Activated CD4-positive, alpha-beta T cell treated with anti-CD3 and anti-CD28 coated beads for 36 hours (primary cell): ENCODE measurements at regions not wholly inside any gene's neighbourhood (a gene's known extent, or its start where the extent isn't known, plus 50 kb on each side); places are given as distances from the start of the nearest gene placed in this dataset.
"Not testable (repeated sequence)": the region's sequence is repeated elsewhere in the genome, so short reads cannot be mapped to it uniquely, and the experiment has no call there.

Experiments used
- ATAC-seq: fragments of 200-7000 bp; cut with Tn5 transposase; one replicate; pipeline ENCODE4 v1.10.0; 2021; ENCODE audit warnings: mild to moderate bottlenecking, moderate library complexity
- CTCF ChIA-PET: fragments of 350-600 bp; sonication (Branson Sonifier 250); formaldehyde crosslinking; loops from one replicate; lab custom pipeline; 2021; ENCODE audit warnings: antibody characterized with exemption; lab: Charles Lee
- POLR2A ChIA-PET: fragments of 350-600 bp; sonication (Branson Sonifier 250); formaldehyde crosslinking; loops from one replicate; lab custom pipeline; 2021; ENCODE audit warnings: antibody characterized with exemption, inconsistent platforms; lab: Charles Lee
- DNase-seq: peaks from one replicate; pipeline ENCODE4 v3.0.0-alpha.2; 2020
- H3K27ac Mint-ChIP-seq: one replicate; pipeline ENCODE4 v1.8.0; 2021; ENCODE audit warnings: mixed read lengths
- H3K27me3 Mint-ChIP-seq: one replicate; pipeline ENCODE4 v1.8.0; 2021; ENCODE audit warnings: mixed read lengths
- H3K36me3 Mint-ChIP-seq: one replicate; pipeline ENCODE4 v1.8.0; 2021; ENCODE audit warnings: low read depth, mixed read lengths
- H3K4me1 Mint-ChIP-seq: one replicate; pipeline ENCODE4 v1.8.0; 2021; ENCODE audit warnings: mixed read lengths
- H3K4me3 Mint-ChIP-seq: one replicate; pipeline ENCODE4 v1.8.0; 2021; ENCODE audit warnings: mild to moderate bottlenecking, moderate library complexity, mixed read lengths
- H3K9me3 Mint-ChIP-seq: one replicate; pipeline ENCODE4 v1.8.0; 2021; ENCODE audit warnings: low read depth, mixed read lengths
- intact Hi-C, 2 experiments: fragments of 100-400 bp; cut with DNase I in 1 of 2; cut with micrococcal nuclease in 1 of 2; formaldehyde crosslinking; loops; one replicate each; pipeline versions ENCODE4 v1.14.2 to v1.15.1; 2022 to 2024; cut with DNase I, micrococcal nuclease

- ChIA-PET POLR2A (no interaction called here), CTCF (interaction anchor here (1.5 kb wide), 1 partner anchor 400 kb away, joined by 3 read pairs; no protein-coding TSS in a partner anchor)
- ATAC-seq (no peak), DNase-seq (no peak)
- H3K27ac Mint-ChIP-seq, result no peak overlapping the region
- intact Hi-C loops, result no loop called here
- no peak overlapping the region for H3K4me3 Mint-ChIP-seq
- peaks cover 9% of the 10 kb centered on the region for H3K36me3 Mint-ChIP-seq
- H3K4me1 Mint-ChIP-seq, result no peaks in the 10 kb centered on the region
- peaks cover 8% of the 10 kb centered on the region for H3K27me3 Mint-ChIP-seq
- H3K9me3 Mint-ChIP-seq, result peaks cover 25% of the 10 kb centered on the region
Measured at GRCh38 chr15:62272290-62272689, 107.2 kb upstream of the C2CD4B start.

DNA sequence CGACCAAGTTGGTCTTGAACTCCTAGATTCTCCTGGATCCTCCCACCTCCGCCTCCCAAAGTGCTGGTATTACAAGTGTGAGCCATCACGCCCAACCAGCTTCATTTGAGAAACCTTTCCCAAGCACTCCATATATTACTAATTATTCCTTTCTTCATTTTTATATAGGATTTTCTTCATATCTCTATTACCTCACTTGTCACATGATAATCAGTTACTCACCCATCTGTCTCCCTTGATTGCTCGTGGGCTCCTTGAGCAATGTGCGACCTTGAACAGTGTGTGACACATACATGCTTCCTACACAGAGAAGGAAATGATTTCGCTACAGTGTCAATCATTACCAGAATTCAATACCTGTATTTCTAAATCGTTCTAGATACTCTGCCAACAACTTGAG, 110.7 kb upstream of the C2CD4B start:
- no peak for ATAC-seq
- peaks cover 21% of the 10 kb centered on the region for H3K27me3 Mint-ChIP-seq
- intact Hi-C loops, result no loop called here
- H3K4me3 Mint-ChIP-seq, result no peak overlapping the region
- H3K27ac Mint-ChIP-seq, result no peak overlapping the region
- peaks cover 2% of the 10 kb centered on the region for H3K9me3 Mint-ChIP-seq
- H3K36me3 Mint-ChIP-seq, result peaks cover 2% of the 10 kb centered on the region
- POLR2A ChIA-PET, result no interaction called here
- DNase-seq, result no peak
- H3K4me1 Mint-ChIP-seq, result no peaks in the 10 kb centered on the region
- CTCF ChIA-PET, result interaction anchor here (0.5 to 1.2 kb wide), 4 partner anchors 22 to 219 kb away, joined by 3 to 4 read pairs (median 3); no protein-coding TSS in a partner anchor

GRCh38 chr15:62277816-62278394, 112.8 kb upstream of the C2CD4B start:
- Mint-ChIP-seq H3K27me3 (peaks cover 24% of the 10 kb centered on the region), H3K4me1 (no peaks in the 10 kb centered on the region), H3K9me3 (no peaks in the 10 kb centered on the region), H3K4me3 (no peak overlapping the region), H3K27ac (no peak overlapping the region), H3K36me3 (no peaks in the 10 kb centered on the region)
- intact Hi-C loops, result no loop called here
- ChIA-PET POLR2A (no interaction called here), CTCF (no interaction called here)
- ATAC-seq (no peak), DNase-seq (no peak)

GRCh38 chr15:62278534-62278933, 113.4 kb upstream of the C2CD4B start:
- ATAC-seq (no peak), DNase-seq (no peak)
- intact Hi-C loops, result no loop called here
- no peaks in the 10 kb centered on the region for H3K9me3 Mint-ChIP-seq
- ChIA-PET CTCF (no interaction called here), POLR2A (no interaction called here)
- H3K27ac Mint-ChIP-seq, result no peak overlapping the region
- no peak overlapping the region for H3K4me3 Mint-ChIP-seq
- no peaks in the 10 kb centered on the region for H3K36me3 Mint-ChIP-seq
- peaks cover 27% of the 10 kb centered on the region for H3K27me3 Mint-ChIP-seq
- no peaks in the 10 kb centered on the region for H3K4me1 Mint-ChIP-seq

DNA sequence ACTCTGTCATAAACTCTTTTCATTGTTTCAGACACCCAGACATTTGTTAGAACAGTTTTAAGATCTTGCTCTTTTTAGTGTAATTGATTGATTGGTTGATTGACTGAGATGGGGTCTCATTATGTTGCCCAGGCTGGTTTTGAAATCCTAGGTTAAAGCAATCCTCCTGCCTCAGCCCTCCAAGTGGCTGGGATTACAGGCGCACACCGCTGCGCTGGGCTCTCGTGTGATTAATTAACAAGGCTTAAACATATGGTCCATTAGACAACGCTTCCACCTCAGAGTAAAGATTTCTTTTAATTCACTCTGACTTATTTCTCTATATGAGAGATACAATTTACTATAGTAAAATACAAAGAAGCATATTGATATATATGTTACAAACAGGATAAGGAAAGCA, 114.0 kb upstream of the C2CD4B start:
- DNase-seq (no peak), ATAC-seq (no peak)
- intact Hi-C loops, result no loop called here
- CTCF ChIA-PET, result interaction anchor here (1.8 kb wide), 1 partner anchor 25 kb away, joined by 3 read pairs; no protein-coding TSS in a partner anchor
- H3K9me3 Mint-ChIP-seq, result no peaks in the 10 kb centered on the region
- H3K27ac Mint-ChIP-seq, result no peak overlapping the region
- POLR2A ChIA-PET, result no interaction called here
- peaks cover 27% of the 10 kb centered on the region for H3K27me3 Mint-ChIP-seq
- H3K4me3 Mint-ChIP-seq, result no peak overlapping the region
- no peaks in the 10 kb centered on the region for H3K36me3 Mint-ChIP-seq
- no peaks in the 10 kb centered on the region for H3K4me1 Mint-ChIP-seq

- peaks cover 29% of the 10 kb centered on the region for H3K27me3 Mint-ChIP-seq
- intact Hi-C loops, result no loop called here
- CTCF ChIA-PET, result interaction anchor here (1.8 kb wide), 1 partner anchor 26 kb away, joined by 3 read pairs; no protein-coding TSS in a partner anchor
- no peak overlapping the region for H3K4me3 Mint-ChIP-seq
- no peak overlapping the region for H3K27ac Mint-ChIP-seq
- H3K36me3 Mint-ChIP-seq, result no peaks in the 10 kb centered on the region
- no peaks in the 10 kb centered on the region for H3K4me1 Mint-ChIP-seq
- no peaks in the 10 kb centered on the region for H3K9me3 Mint-ChIP-seq
- DNase-seq (no peak), ATAC-seq (no peak)
- POLR2A ChIA-PET, result no interaction called here
Measured at GRCh38 chr15:62280625-62281024, 115.5 kb upstream of the C2CD4B start.

DNA sequence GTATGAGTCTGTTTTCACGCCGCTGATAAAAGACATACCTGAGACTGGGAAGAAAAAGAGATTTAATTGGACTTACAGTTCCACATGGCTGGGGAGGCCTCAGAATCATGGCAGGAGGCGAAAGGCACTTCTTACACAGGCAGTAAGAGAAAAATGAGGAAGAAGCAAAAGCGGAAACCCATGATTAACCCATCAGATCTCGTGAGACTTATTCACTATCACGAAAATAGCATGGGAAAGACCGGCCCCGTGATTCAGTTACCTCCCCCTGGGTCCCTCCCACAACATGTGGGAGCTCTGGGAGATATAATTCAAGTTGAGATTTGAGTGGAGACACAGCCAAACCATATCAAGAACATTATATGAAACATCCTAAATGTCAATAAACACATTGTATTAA, 116.7 kb upstream of the C2CD4B start:
- H3K27ac Mint-ChIP-seq, H3K9me3 Mint-ChIP-seq, intact Hi-C loops, POLR2A ChIA-PET, H3K4me1 Mint-ChIP-seq, ATAC-seq, H3K4me3 Mint-ChIP-seq, H3K36me3 Mint-ChIP-seq, CTCF ChIA-PET, DNase-seq: not testable (repeated sequence)
- peaks cover 31% of the 10 kb centered on the region for H3K27me3 Mint-ChIP-seq

GRCh38 chr15:62287066-62287857, 122.2 kb upstream of the C2CD4B start:
- H3K9me3 Mint-ChIP-seq, result no peaks in the 10 kb centered on the region
- CTCF ChIA-PET, result interaction anchor here (0.7 kb wide), 2 partner anchors 108 to 736 kb away, joined by 3 read pairs; no protein-coding TSS in a partner anchor
- H3K4me3 Mint-ChIP-seq, result no peak overlapping the region
- H3K4me1 Mint-ChIP-seq, result no peaks in the 10 kb centered on the region
- H3K36me3 Mint-ChIP-seq, result peaks cover 2% of the 10 kb centered on the region
- DNase-seq (no peak), ATAC-seq (no peak)
- H3K27me3 Mint-ChIP-seq, result peaks cover 33% of the 10 kb centered on the region
- intact Hi-C loops, result no loop called here
- H3K27ac Mint-ChIP-seq, result no peak overlapping the region
- POLR2A ChIA-PET, result no interaction called here

GRCh38 chr15:62288361-62289017, 123.4 kb upstream of the C2CD4B start:
- no peak for ATAC-seq
- DNase-seq, result no peak
- Mint-ChIP-seq H3K27me3 (peaks cover 36% of the 10 kb centered on the region), H3K9me3 (no peaks in the 10 kb centered on the region), H3K4me3 (no peak overlapping the region), H3K27ac (no peak overlapping the region), H3K4me1 (no peaks in the 10 kb centered on the region), H3K36me3 (peaks cover 2% of the 10 kb centered on the region)
- ChIA-PET POLR2A (interaction anchor here (0.5 kb wide), 1 partner anchor 135 kb away, joined by 3 read pairs; no protein-coding TSS in a partner anchor), CTCF (no interaction called here)
- intact Hi-C loops, result no loop called here

- peaks cover 37% of the 10 kb centered on the region for H3K27me3 Mint-ChIP-seq
- ChIA-PET POLR2A (no interaction called here), CTCF (interaction anchor here (1.1 kb wide), 1 partner anchor 20 kb away, joined by 3 read pairs; no protein-coding TSS in a partner anchor)
- H3K36me3 Mint-ChIP-seq, result peaks cover 4% of the 10 kb centered on the region
- intact Hi-C loops, result no loop called here
- DNase-seq, result no peak
- H3K4me3 Mint-ChIP-seq, result no peak overlapping the region
- H3K27ac Mint-ChIP-seq, result no peak overlapping the region
- no peak for ATAC-seq
- no peaks in the 10 kb centered on the region for H3K4me1 Mint-ChIP-seq
- peaks cover 2% of the 10 kb centered on the region for H3K9me3 Mint-ChIP-seq
Measured at GRCh38 chr15:62291262-62291661, 126.2 kb upstream of the C2CD4B start.

DNA sequence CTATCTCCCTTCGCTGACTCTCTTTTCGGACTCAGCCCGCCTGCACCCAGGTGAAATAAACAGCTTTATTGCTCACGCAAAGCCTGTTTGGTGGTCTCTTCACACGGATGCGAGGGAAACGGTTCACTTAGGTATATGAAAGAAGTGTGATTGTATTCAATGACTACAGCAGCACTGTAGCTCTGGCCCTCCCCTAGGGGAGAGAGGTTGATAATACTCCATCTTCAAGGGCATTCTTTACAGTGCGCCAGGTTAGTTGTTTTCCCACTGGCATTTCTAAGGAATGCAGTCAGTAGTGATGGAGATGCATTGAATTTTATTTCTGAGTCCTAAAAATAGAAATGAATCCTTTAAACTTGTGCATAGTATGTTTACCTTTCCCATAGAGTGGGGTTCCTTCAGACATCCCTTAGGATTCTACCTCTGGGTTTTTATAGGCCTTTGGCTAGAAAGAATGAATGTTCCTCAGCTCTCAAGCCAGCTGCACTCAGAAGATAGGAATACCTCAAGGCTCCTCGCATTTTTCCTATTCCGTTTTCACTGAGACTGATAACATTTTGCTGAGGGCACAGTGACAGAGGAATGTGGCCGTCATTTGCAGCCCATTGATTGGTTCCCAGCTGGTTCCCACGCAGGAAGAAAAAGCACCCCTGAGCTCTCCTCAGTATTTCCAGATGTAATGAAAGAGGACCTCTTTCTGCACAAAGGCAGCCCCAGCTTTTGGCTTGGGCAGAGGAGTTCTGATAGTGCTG, 131.8 kb upstream of the C2CD4B start:
- peaks cover 2% of the 10 kb centered on the region for H3K36me3 Mint-ChIP-seq
- intact Hi-C loops, result no loop called here
- H3K9me3 Mint-ChIP-seq, result peaks cover 2% of the 10 kb centered on the region
- no peaks in the 10 kb centered on the region for H3K4me1 Mint-ChIP-seq
- H3K4me3 Mint-ChIP-seq, result no peak overlapping the region
- no peak for ATAC-seq
- CTCF ChIA-PET, result interaction anchor here (2.3 kb wide), 1 partner anchor 10 kb away, joined by 10 read pairs; no protein-coding TSS in a partner anchor
- DNase-seq, result no peak
- peaks cover 24% of the 10 kb centered on the region for H3K27me3 Mint-ChIP-seq
- H3K27ac Mint-ChIP-seq, result no peak overlapping the region
- POLR2A ChIA-PET, result no interaction called here
